ENCODE measurements at regions not wholly inside any gene's neighbourhood (a gene's known extent, or its start where the extent isn't known, plus 50 kb on each side); places are given as distances from the start of the nearest gene placed in this dataset.

- Histone ChIP-seq H3K36me3 (ENCODE audit: control insufficient read depth in 1 of 2, insufficient read depth in 2 of 2, low read length in 2 of 2) (no peaks in the 10 kb centered on the region), H3K9ac (ENCODE audit: low read length) (no peak overlapping the region), H3K27me3 (ENCODE audit: insufficient read depth, low read length) (no peaks in the 10 kb centered on the region), H3K4me3 (replicated peaks in 1 of 2; ENCODE audit: low read depth in 1 of 2, low read length in 2 of 2) (no peak overlapping the region), H2AFZ (ENCODE audit: low read depth, low read length, poor library complexity, severe bottlenecking) (no peak overlapping the region), H3K9me2 (ENCODE audit: insufficient read depth) (no peaks in the 10 kb centered on the region), H3K9me3 (ENCODE audit: control insufficient read depth in 1 of 2, insufficient read depth in 1 of 2, low read depth in 1 of 2, low read length in 2 of 2) (no peaks in the 10 kb centered on the region), H3K4me1 (ENCODE audit: control insufficient read depth in 1 of 2, insufficient read depth in 2 of 2, low read length in 2 of 2) (no peaks in the 10 kb centered on the region), H3K27ac (ENCODE audit: low read depth, low read length) (no peak overlapping the region), H3K4me2 (ENCODE audit: low read length) (no peak overlapping the region), H4K20me1 (ENCODE audit: insufficient read depth) (no peaks in the 10 kb centered on the region), H3K79me2 (ENCODE audit: insufficient read depth, low read length) (no peaks in the 10 kb centered on the region)
- no TSS peak for BruUV-seq (replicated peaks)
- ChIA-PET RAD21 (ENCODE audit: low non-redundant PET in 1 of 2, low total read pairs in 2 of 2, uncharacterized antibody in 2 of 2, unreplicated experiment in 2 of 2) (no interaction called here), POLR2A (no interaction called here), CTCF (no interaction called here)
- TF ChIP-seq, protein P1, sequence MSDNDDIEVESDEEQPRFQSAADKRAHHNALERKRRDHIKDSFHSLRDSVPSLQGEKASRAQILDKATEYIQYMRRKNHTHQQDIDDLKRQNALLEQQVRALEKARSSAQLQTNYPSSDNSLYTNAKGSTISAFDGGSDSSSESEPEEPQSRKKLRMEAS (IDR thresholded peaks at IDR 0.05) = no peak
- TF ChIP-seq ATF3 (IDR thresholded peaks at IDR 0.05) (no peak), POLR2A (IDR thresholded peaks at IDR 0.05; ENCODE audit: borderline replicate concordance, extremely low read depth, insufficient read depth, insufficient read length) (no peak)
- ATAC-seq = no peak
- intact Hi-C loops (cut with micrococcal nuclease) = no loop called here
- DNase-seq (ENCODE audit: low read depth, low spot score) = no peak
Measured at GRCh38 chrX:116009346-116009745, 161.2 kb upstream of the AGTR2 start.

- H3K9ac ChIP-seq (ENCODE audit: low read length) = no peak overlapping the region
- H3K27me3 ChIP-seq (ENCODE audit: insufficient read depth, low read length) = no peaks in the 10 kb centered on the region
- no peaks in the 10 kb centered on the region for H4K20me1 ChIP-seq (ENCODE audit: insufficient read depth)
- H3K9me2 ChIP-seq (ENCODE audit: insufficient read depth) = no peaks in the 10 kb centered on the region
- H3K4me3 ChIP-seq (replicated peaks in 1 of 2; ENCODE audit: low read depth in 1 of 2, low read length in 2 of 2) = no peak overlapping the region
- no peak overlapping the region for H3K4me2 ChIP-seq (ENCODE audit: low read length)
- ChIA-PET RAD21 (ENCODE audit: low non-redundant PET in 1 of 2, low total read pairs in 2 of 2, uncharacterized antibody in 2 of 2, unreplicated experiment in 2 of 2) (no interaction called here), POLR2A (no interaction called here), CTCF (no interaction called here)
- no peaks in the 10 kb centered on the region for H3K36me3 ChIP-seq (ENCODE audit: control insufficient read depth in 1 of 2, insufficient read depth in 2 of 2, low read length in 2 of 2)
- BruUV-seq (replicated peaks) = no TSS peak
- ATAC-seq (no peak), DNase-seq (ENCODE audit: low read depth, low spot score) (no peak)
- TF ChIP-seq SIN3A (IDR thresholded peaks at IDR 0.05; ENCODE audit: low read depth) = no peak
- no peak for TF ChIP-seq POLR2A (IDR thresholded peaks at IDR 0.05; ENCODE audit: borderline replicate concordance, extremely low read depth, insufficient read depth, insufficient read length)
- TF ChIP-seq, protein P2, sequence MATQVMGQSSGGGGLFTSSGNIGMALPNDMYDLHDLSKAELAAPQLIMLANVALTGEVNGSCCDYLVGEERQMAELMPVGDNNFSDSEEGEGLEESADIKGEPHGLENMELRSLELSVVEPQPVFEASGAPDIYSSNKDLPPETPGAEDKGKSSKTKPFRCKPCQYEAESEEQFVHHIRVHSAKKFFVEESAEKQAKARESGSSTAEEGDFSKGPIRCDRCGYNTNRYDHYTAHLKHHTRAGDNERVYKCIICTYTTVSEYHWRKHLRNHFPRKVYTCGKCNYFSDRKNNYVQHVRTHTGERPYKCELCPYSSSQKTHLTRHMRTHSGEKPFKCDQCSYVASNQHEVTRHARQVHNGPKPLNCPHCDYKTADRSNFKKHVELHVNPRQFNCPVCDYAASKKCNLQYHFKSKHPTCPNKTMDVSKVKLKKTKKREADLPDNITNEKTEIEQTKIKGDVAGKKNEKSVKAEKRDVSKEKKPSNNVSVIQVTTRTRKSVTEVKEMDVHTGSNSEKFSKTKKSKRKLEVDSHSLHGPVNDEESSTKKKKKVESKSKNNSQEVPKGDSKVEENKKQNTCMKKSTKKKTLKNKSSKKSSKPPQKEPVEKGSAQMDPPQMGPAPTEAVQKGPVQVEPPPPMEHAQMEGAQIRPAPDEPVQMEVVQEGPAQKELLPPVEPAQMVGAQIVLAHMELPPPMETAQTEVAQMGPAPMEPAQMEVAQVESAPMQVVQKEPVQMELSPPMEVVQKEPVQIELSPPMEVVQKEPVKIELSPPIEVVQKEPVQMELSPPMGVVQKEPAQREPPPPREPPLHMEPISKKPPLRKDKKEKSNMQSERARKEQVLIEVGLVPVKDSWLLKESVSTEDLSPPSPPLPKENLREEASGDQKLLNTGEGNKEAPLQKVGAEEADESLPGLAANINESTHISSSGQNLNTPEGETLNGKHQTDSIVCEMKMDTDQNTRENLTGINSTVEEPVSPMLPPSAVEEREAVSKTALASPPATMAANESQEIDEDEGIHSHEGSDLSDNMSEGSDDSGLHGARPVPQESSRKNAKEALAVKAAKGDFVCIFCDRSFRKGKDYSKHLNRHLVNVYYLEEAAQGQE (IDR thresholded peaks at IDR 0.05; ENCODE audit: low read depth) = no peak
- TF ChIP-seq JUND (IDR thresholded peaks at IDR 0.05) = no peak
- no peak for TF ChIP-seq SP1 (IDR thresholded peaks at IDR 0.05; ENCODE audit: low read depth)
- no peak for TF ChIP-seq ELF1 (IDR thresholded peaks at IDR 0.05; ENCODE audit: borderline replicate concordance, low read depth)
- TF ChIP-seq TCF7L2 (IDR thresholded peaks at IDR 0.05; ENCODE audit: borderline replicate concordance, extremely low read depth, insufficient read depth, insufficient read length) = no peak
- TF ChIP-seq, protein P3, sequence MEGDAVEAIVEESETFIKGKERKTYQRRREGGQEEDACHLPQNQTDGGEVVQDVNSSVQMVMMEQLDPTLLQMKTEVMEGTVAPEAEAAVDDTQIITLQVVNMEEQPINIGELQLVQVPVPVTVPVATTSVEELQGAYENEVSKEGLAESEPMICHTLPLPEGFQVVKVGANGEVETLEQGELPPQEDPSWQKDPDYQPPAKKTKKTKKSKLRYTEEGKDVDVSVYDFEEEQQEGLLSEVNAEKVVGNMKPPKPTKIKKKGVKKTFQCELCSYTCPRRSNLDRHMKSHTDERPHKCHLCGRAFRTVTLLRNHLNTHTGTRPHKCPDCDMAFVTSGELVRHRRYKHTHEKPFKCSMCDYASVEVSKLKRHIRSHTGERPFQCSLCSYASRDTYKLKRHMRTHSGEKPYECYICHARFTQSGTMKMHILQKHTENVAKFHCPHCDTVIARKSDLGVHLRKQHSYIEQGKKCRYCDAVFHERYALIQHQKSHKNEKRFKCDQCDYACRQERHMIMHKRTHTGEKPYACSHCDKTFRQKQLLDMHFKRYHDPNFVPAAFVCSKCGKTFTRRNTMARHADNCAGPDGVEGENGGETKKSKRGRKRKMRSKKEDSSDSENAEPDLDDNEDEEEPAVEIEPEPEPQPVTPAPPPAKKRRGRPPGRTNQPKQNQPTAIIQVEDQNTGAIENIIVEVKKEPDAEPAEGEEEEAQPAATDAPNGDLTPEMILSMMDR (IDR thresholded peaks at IDR 0.05 in 2 of 3, conservative IDR thresholded peaks at IDR 0.05 in 1 of 3; ENCODE audit: borderline replicate concordance in 1 of 3, insufficient read depth in 1 of 3, low read depth in 2 of 3, low read length in 2 of 3) = no peak
- no peak for TF ChIP-seq ZFX (IDR thresholded peaks at IDR 0.05)
- no peak for TF ChIP-seq ZNF274 (IDR thresholded peaks at IDR 0.05; ENCODE audit: low read depth, low read length)
- no peak for TF ChIP-seq EGR1 (IDR thresholded peaks at IDR 0.05; ENCODE audit: low read depth)
- TF ChIP-seq CEBPB (IDR thresholded peaks at IDR 0.05; ENCODE audit: low read depth) = no peak
- H3K27ac ChIP-seq (ENCODE audit: low read depth, low read length) = no peak overlapping the region
- no peaks in the 10 kb centered on the region for H3K4me1 ChIP-seq (ENCODE audit: control insufficient read depth in 1 of 2, insufficient read depth in 2 of 2, low read length in 2 of 2)
- H3K9me3 ChIP-seq (ENCODE audit: control insufficient read depth in 1 of 2, insufficient read depth in 1 of 2, low read depth in 1 of 2, low read length in 2 of 2) = no peaks in the 10 kb centered on the region
- H3K79me2 ChIP-seq (ENCODE audit: insufficient read depth, low read length) = no peaks in the 10 kb centered on the region
- no peak overlapping the region for H2AFZ ChIP-seq (ENCODE audit: low read depth, low read length, poor library complexity, severe bottlenecking)
- intact Hi-C loops (cut with micrococcal nuclease) = no loop called here
Measured at GRCh38 chrX:116009861-116010710, 160.5 kb upstream of the AGTR2 start.
